ENCODE measurements at regions not wholly inside any gene's neighbourhood (a gene's known extent, or its start where the extent isn't known, plus 50 kb on each side); places are given as distances from the start of the nearest gene placed in this dataset.

DNA sequence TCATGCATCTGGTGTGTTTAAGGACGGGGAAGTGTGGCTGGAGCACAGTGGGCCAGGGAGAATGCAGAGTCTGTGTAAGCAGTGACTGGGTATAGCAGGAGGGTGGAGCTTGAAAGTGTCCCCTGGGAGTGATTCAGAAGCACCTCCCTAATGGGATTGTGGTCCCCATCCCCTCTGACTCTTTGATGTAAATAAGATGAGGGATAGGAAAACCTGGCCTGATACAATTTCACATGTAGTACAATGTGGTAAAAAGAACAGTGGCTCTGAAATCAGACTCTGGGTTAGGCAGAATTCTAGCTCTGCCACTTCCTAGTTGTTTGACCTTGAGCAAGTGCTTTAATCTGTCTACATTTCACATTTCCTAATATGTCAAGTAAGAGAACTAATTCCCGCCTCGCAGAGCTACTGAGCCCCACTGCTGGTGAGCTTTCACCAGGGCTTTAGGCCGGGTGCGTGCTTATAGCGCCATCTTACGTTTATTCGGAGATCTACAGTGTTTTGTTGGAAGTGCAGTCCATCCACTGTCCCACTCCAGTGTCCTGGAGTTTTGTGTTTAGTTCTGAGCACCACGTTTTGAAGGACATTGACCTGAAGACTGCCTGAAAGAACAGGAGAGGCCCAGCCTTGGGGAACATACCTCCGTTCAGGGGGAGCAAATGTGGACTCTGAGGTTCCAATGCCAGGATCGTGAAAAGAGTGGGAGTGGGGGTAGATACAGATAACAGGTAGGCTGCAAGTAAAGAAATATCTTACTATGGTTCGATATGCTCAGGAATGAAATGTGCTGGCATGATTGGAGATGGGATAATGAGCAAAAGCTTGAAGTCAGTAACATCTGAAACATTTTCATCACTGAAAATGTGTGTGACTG lies 51.2 kb upstream of the TESK1 start:
- H3K27me3 ChIP-seq: no peaks in the 10 kb centered on the region
- no peak overlapping the region for H3K27ac ChIP-seq
- no peak overlapping the region for H3K4me3 ChIP-seq
- H3F3A ChIP-seq (ENCODE audit: low read depth): no peaks in the 10 kb centered on the region
- no peak overlapping the region for H3K4me2 ChIP-seq
- no peaks in the 10 kb centered on the region for H3K36me3 ChIP-seq
- Mint-ChIP-seq H3K4me1 (peaks cover under 1% of the 10 kb centered on the region), H3K9me3 (no peaks in the 10 kb centered on the region), H3K4me3 (no peak overlapping the region), H3K27ac (no peak overlapping the region), H3K27me3 (ENCODE audit: insufficient read depth, low read depth) (peaks cover 6% of the 10 kb centered on the region), H3K36me3 (peaks cover 10% of the 10 kb centered on the region)
- peaks cover 6% of the 10 kb centered on the region for H3K4me1 ChIP-seq
- TF ChIP-seq EZH2phosphoT487 (IDR thresholded peaks at IDR 0.05) (no peak), EZH2 (IDR thresholded peaks at IDR 0.05) (no peak)
- TF ChIP-seq, protein P1, sequence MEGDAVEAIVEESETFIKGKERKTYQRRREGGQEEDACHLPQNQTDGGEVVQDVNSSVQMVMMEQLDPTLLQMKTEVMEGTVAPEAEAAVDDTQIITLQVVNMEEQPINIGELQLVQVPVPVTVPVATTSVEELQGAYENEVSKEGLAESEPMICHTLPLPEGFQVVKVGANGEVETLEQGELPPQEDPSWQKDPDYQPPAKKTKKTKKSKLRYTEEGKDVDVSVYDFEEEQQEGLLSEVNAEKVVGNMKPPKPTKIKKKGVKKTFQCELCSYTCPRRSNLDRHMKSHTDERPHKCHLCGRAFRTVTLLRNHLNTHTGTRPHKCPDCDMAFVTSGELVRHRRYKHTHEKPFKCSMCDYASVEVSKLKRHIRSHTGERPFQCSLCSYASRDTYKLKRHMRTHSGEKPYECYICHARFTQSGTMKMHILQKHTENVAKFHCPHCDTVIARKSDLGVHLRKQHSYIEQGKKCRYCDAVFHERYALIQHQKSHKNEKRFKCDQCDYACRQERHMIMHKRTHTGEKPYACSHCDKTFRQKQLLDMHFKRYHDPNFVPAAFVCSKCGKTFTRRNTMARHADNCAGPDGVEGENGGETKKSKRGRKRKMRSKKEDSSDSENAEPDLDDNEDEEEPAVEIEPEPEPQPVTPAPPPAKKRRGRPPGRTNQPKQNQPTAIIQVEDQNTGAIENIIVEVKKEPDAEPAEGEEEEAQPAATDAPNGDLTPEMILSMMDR (IDR thresholded peaks at IDR 0.05): peak; percentile 92
- no peaks in the 10 kb centered on the region for H3K79me2 ChIP-seq (ENCODE audit: low read depth)
- peak; percentile 84 for DNase-seq (ENCODE audit: low spot score)
- no peak overlapping the region for H3K9ac ChIP-seq
- no peaks in the 10 kb centered on the region for H4K20me1 ChIP-seq (ENCODE audit: low read depth)
- no peaks in the 10 kb centered on the region for H3K9me3 ChIP-seq (ENCODE audit: low read depth)
- no peak overlapping the region for H2AFZ ChIP-seq (replicated peaks)

DNA sequence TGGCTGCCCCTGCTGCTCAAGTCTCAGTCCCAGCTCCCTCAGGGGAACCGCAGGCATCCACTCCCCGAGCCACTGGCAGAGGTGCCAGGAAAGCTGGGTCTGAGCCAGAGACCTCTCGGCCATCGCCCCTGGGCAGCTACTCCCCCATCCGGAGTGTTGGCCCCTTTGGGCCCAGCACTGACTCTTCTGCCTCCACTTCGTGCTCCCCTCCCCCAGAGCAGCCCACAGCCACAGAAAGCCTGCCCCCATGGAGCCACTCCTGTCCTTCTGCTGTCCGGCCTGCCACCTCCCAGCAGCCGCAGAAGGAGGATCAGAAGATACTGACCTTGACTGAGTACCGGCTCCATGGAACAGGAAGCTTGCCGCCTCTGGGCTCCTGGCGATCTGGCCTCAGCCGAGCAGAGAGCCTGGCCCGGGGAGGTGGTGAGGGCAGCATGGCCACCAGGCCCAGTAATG lies 49.8 kb upstream of the TESK1 start:
- Histone ChIP-seq H3K27me3 (no peaks in the 10 kb centered on the region), H4K20me1 (ENCODE audit: low read depth) (no peaks in the 10 kb centered on the region), H3K9ac (no peak overlapping the region), H3F3A (ENCODE audit: low read depth) (no peaks in the 10 kb centered on the region), H3K4me3 (no peak overlapping the region), H3K4me1 (peaks cover 6% of the 10 kb centered on the region), H3K4me2 (no peak overlapping the region), H2AFZ (replicated peaks) (no peak overlapping the region), H3K9me3 (ENCODE audit: low read depth) (no peaks in the 10 kb centered on the region), H3K36me3 (no peaks in the 10 kb centered on the region), H3K27ac (no peak overlapping the region), H3K79me2 (ENCODE audit: low read depth) (no peaks in the 10 kb centered on the region)
- Mint-ChIP-seq H3K27me3 (ENCODE audit: insufficient read depth, low read depth) (peaks cover 6% of the 10 kb centered on the region), H3K36me3 (peaks cover 11% of the 10 kb centered on the region), H3K4me1 (peaks cover 3% of the 10 kb centered on the region), H3K4me3 (no peak overlapping the region), H3K27ac (no peak overlapping the region), H3K9me3 (no peaks in the 10 kb centered on the region)
- no peak for TF ChIP-seq EZH2phosphoT487 (IDR thresholded peaks at IDR 0.05)
- TF ChIP-seq EZH2 (IDR thresholded peaks at IDR 0.05): no peak
- TF ChIP-seq, protein P1 (IDR thresholded peaks at IDR 0.05): no peak
- DNase-seq (ENCODE audit: low spot score): no peak

All from neural progenitor cell (in vitro differentiated cells).